Neural progenitor cell (in vitro differentiated cells): ENCODE measurements at regions not wholly inside any gene's neighbourhood (a gene's known extent, or its start where the extent isn't known, plus 50 kb on each side); places are given as distances from the start of the nearest gene placed in this dataset.

Source experiments
- DNase-seq: peaks from one replicate; pipeline ENCODE4 v3.0.0-alpha.2; 2016; ENCODE audit warnings: low spot score
- H2AFZ ChIP-seq: fragments of 200-600 bp; sonication (generic); replicated peaks from 2 replicates; pipeline ENCODE4 v1.6.1; 2016; ENCODE audit warnings: antibody characterized with exemption
- H3F3A ChIP-seq: fragments of 200-600 bp; sonication (generic); 2 replicates; pipeline ENCODE4 v1.6.1; 2016; ENCODE audit warnings: antibody characterized with exemption, low read depth
- H3K27ac ChIP-seq: fragments of 200-600 bp; sonication (generic); 2 replicates; pipeline ENCODE4 v1.5.1; 2016; ENCODE audit warnings: mild to moderate bottlenecking
- H3K27me3 ChIP-seq: fragments of 200-600 bp; sonication (generic); 2 replicates; pipeline ENCODE4 v1.6.1; 2016; ENCODE audit warnings: mild to moderate bottlenecking, moderate library complexity
- H3K36me3 ChIP-seq: fragments of 200-600 bp; sonication (generic); 2 replicates; pipeline ENCODE4 v1.5.1; 2016
- H3K4me1 ChIP-seq: fragments of 200-600 bp; sonication (generic); 2 replicates; pipeline ENCODE4 v1.6.1; 2016; ENCODE audit warnings: mixed run types
- H3K4me2 ChIP-seq: fragments of 200-600 bp; sonication (generic); 2 replicates; pipeline ENCODE4 v1.6.1; 2016
- H3K4me3 ChIP-seq: fragments of 200-600 bp; sonication (generic); 2 replicates; pipeline ENCODE4 v1.5.1; 2016
- H3K79me2 ChIP-seq: fragments of 200-600 bp; sonication (generic); 2 replicates; pipeline ENCODE4 v1.6.1; 2016; ENCODE audit warnings: low read depth
- H3K9ac ChIP-seq: fragments of 200-600 bp; sonication (generic); 2 replicates; pipeline ENCODE4 v1.6.1; 2016
- H3K9me3 ChIP-seq: fragments of 200-600 bp; sonication (generic); 2 replicates; pipeline ENCODE4 v1.5.1; 2016; ENCODE audit warnings: low read depth
- H4K20me1 ChIP-seq: fragments of 200-600 bp; sonication (generic); 2 replicates; pipeline ENCODE4 v1.6.1; 2016; ENCODE audit warnings: low read depth
- H3K27ac Mint-ChIP-seq: 3 replicates; pipeline ENCODE4 v1.8.0; 2021; ENCODE audit warnings: mixed read lengths
- H3K27me3 Mint-ChIP-seq: 2 replicates; pipeline ENCODE4 v1.8.0; 2022; ENCODE audit warnings: low read depth, mild to moderate bottlenecking, inconsistent platforms, moderate library complexity, mixed read lengths; ENCODE audit not compliant: insufficient read depth
- H3K36me3 Mint-ChIP-seq: 3 replicates; pipeline ENCODE4 v1.8.0; 2021; ENCODE audit warnings: mixed read lengths
- H3K4me1 Mint-ChIP-seq: 3 replicates; pipeline ENCODE4 v1.8.0; 2021; ENCODE audit warnings: mixed read lengths
- H3K4me3 Mint-ChIP-seq: 3 replicates; pipeline ENCODE4 v1.8.0; 2021; ENCODE audit warnings: mild to moderate bottlenecking, moderate library complexity, mixed read lengths
- H3K9me3 Mint-ChIP-seq: 3 replicates; pipeline ENCODE4 v1.8.0; 2020; ENCODE audit warnings: mixed read lengths
- CTCF ChIP-seq: fragments of 200-600 bp; sonication (generic); IDR thresholded peaks from 2 replicates; pipeline ENCODE4 v1.5.1; 2017; ENCODE audit warnings: antibody characterized with exemption, mild to moderate bottlenecking
- EZH2 ChIP-seq: fragments of 200-600 bp; sonication (generic); IDR thresholded peaks from 2 replicates; pipeline ENCODE4 v1.6.1; 2017; ENCODE audit warnings: antibody characterized with exemption, mild to moderate bottlenecking, moderate library complexity
- EZH2phosphoT487 ChIP-seq: fragments of 200-600 bp; sonication (generic); IDR thresholded peaks from 2 replicates; pipeline ENCODE4 v1.6.1; 2017; ENCODE audit warnings: antibody characterized with exemption

- no peaks in the 10 kb centered on the region for H3K79me2 ChIP-seq
- Mint-ChIP-seq H3K27ac (no peak overlapping the region), H3K9me3 (peaks cover 8% of the 10 kb centered on the region), H3K27me3 (peaks cover 27% of the 10 kb centered on the region), H3K36me3 (no peaks in the 10 kb centered on the region), H3K4me1 (peaks cover 26% of the 10 kb centered on the region), H3K4me3 (no peak overlapping the region)
- H3K27ac ChIP-seq: no peak overlapping the region
- DNase-seq: no peak
- no peaks in the 10 kb centered on the region for H3K9me3 ChIP-seq
- H4K20me1 ChIP-seq: no peaks in the 10 kb centered on the region
- H3K4me1 ChIP-seq: peaks cover 5% of the 10 kb centered on the region
- no peak overlapping the region for H3K4me2 ChIP-seq
- H3K36me3 ChIP-seq: no peaks in the 10 kb centered on the region
- TF ChIP-seq EZH2phosphoT487 (no peak), CTCF (no peak), EZH2 (no peak)
- no peaks in the 10 kb centered on the region for H3K27me3 ChIP-seq
- no peak overlapping the region for H3K9ac ChIP-seq
- no peaks in the 10 kb centered on the region for H3F3A ChIP-seq
- H2AFZ ChIP-seq: no peak overlapping the region
- no peak overlapping the region for H3K4me3 ChIP-seq
These were observed 152.9 kb downstream of the ERMARD start for GRCh38 chr6:169904051-169904922.

DNA sequence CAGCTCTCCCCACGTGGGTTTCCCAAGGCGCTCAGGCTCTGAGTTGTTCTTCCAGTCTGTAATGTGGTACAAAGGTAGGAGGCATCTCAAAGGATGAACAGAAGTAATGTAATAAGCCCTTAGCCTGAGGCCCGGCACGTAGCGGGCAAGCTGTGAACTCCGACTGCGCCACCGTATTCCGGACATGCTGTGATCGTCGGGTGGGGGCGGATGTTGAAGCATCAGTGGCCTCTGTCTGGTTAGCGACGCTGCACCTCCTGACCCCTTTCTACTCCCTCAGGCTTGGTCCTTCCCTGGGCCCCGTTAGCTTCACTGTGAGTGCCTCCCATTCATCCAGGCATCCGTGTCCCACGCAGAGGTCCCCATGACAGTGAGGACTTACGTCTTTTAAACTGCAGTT lies 151.7 kb downstream of the ERMARD start:
- H3K4me1 Mint-ChIP-seq: peaks cover 26% of the 10 kb centered on the region
- Histone ChIP-seq H3K36me3 (no peaks in the 10 kb centered on the region), H3F3A (no peaks in the 10 kb centered on the region), H4K20me1 (no peaks in the 10 kb centered on the region), H3K9ac (no peak overlapping the region), H3K4me3 (no peak overlapping the region), H3K27ac (no peak overlapping the region), H3K4me2 (no peak overlapping the region), H3K4me1 (peaks cover 5% of the 10 kb centered on the region), H3K79me2 (no peaks in the 10 kb centered on the region), H3K9me3 (no peaks in the 10 kb centered on the region), H2AFZ (no peak overlapping the region), H3K27me3 (no peaks in the 10 kb centered on the region)
- H3K36me3 Mint-ChIP-seq: no peaks in the 10 kb centered on the region
- DNase-seq: no peak
- H3K4me3 Mint-ChIP-seq: no peak overlapping the region
- H3K27me3 Mint-ChIP-seq: peaks cover 27% of the 10 kb centered on the region
- H3K9me3 Mint-ChIP-seq: peaks cover 9% of the 10 kb centered on the region
- TF ChIP-seq CTCF (no peak), EZH2 (no peak), EZH2phosphoT487 (no peak)
- H3K27ac Mint-ChIP-seq: no peak overlapping the region

DNA sequence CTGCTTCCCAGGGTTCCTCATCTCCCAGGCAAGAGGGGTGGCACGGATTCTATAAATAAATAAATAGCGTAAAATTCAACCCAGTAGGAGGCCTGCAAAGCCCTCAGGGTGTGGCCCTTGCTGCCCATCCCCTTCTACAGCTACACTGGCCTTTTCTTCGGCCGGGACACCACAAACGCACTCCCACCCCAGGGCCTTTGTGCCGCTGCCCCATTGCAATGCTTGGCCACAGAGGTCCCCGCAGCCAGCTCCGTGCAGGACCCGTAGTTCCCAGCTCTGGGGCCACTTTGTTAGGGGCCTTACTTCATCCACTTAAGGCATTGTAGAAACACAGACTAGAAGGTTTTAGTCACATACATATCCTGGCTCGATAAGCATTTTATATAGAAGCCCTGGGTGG lies 151.2 kb downstream of the ERMARD start:
- peaks cover 24% of the 10 kb centered on the region for H3K4me1 Mint-ChIP-seq
- H3K27me3 Mint-ChIP-seq: peaks cover 27% of the 10 kb centered on the region
- H3K4me1 ChIP-seq: peaks cover 5% of the 10 kb centered on the region
- peaks cover 9% of the 10 kb centered on the region for H3K9me3 Mint-ChIP-seq
- H3K36me3 Mint-ChIP-seq: no peaks in the 10 kb centered on the region
- no peak overlapping the region for H3K4me3 ChIP-seq
- H3K27ac ChIP-seq: no peak overlapping the region
- no peaks in the 10 kb centered on the region for H3K36me3 ChIP-seq
- H3K4me2 ChIP-seq: no peak overlapping the region
- H4K20me1 ChIP-seq: no peaks in the 10 kb centered on the region
- no peak overlapping the region for H2AFZ ChIP-seq
- DNase-seq: no peak
- TF ChIP-seq CTCF: no peak
- no peak for TF ChIP-seq EZH2
- TF ChIP-seq EZH2phosphoT487: no peak
- no peak overlapping the region for H3K27ac Mint-ChIP-seq
- H3K4me3 Mint-ChIP-seq: no peak overlapping the region
- no peaks in the 10 kb centered on the region for H3K9me3 ChIP-seq
- no peak overlapping the region for H3K9ac ChIP-seq
- no peaks in the 10 kb centered on the region for H3K79me2 ChIP-seq
- no peaks in the 10 kb centered on the region for H3F3A ChIP-seq
- no peaks in the 10 kb centered on the region for H3K27me3 ChIP-seq
